Fibroblast of lung (primary cell): ENCODE measurements at regions not wholly inside any gene's neighbourhood (a gene's known extent, or its start where the extent isn't known, plus 50 kb on each side); places are given as distances from the start of the nearest gene placed in this dataset.

Experiments
- DNase-seq, 2 donors: peaks; one replicate each; pipeline versions ENCODE4 v3.0.0 to v3.0.0-alpha.2; 2010; ENCODE audit warnings: low read depth in 2 of 2
- H2AFZ ChIP-seq: 2 replicates; pipeline ENCODE4 v1.5.1; 2012; ENCODE audit warnings: low read length, control low read depth, inconsistent platforms
- H3K27ac ChIP-seq: 2 replicates; pipeline ENCODE4 v1.5.1; 2011; ENCODE audit warnings: low read length, control low read depth; ENCODE audit not compliant: insufficient read depth
- H3K27me3 ChIP-seq: 2 replicates; pipeline ENCODE4 v1.5.1; 2011; ENCODE audit warnings: mild to moderate bottlenecking, low read length; ENCODE audit not compliant: control insufficient read depth, insufficient read depth
- H3K36me3 ChIP-seq: 2 replicates; pipeline ENCODE4 v1.5.1; 2011; ENCODE audit warnings: low read length; ENCODE audit not compliant: control insufficient read depth, insufficient read depth
- H3K4me1 ChIP-seq: 2 replicates; pipeline ENCODE4 v1.5.1; 2011; ENCODE audit warnings: low read length; ENCODE audit not compliant: control insufficient read depth, insufficient read depth; ENCODE audit errors: extremely low read depth
- H3K4me2 ChIP-seq: 2 replicates; pipeline ENCODE4 v1.5.1; 2011; ENCODE audit warnings: low read length, control low read depth; ENCODE audit not compliant: insufficient read depth; ENCODE audit errors: extremely low read depth
- H3K4me3 ChIP-seq, 4 experiments: fragments of 200-600 bp in 1 of 4; sonication (generic) in 1 of 4; replicated peaks in 1 of 4; 2 replicates each; pipeline ENCODE4 v1.5.1; 2011 to 2016; ENCODE audit warnings: low read length in 4 of 4, low read depth in 3 of 4, mild to moderate bottlenecking in 3 of 4, control low read depth in 2 of 4, inconsistent platforms in 1 of 4, mixed read lengths in 1 of 4; ENCODE audit not compliant: insufficient read depth in 1 of 4; ENCODE audit errors: control extremely low read depth in 1 of 4
- H3K79me2 ChIP-seq: 2 replicates; pipeline ENCODE4 v1.5.1; 2012; ENCODE audit warnings: mild to moderate bottlenecking, low read length, inconsistent platforms; ENCODE audit not compliant: control insufficient read depth, insufficient read depth
- H3K9ac ChIP-seq: 2 replicates; pipeline ENCODE4 v1.5.1; 2011; ENCODE audit warnings: mild to moderate bottlenecking, low read length, control low read depth; ENCODE audit not compliant: insufficient read depth
- H3K9me3 ChIP-seq: 2 replicates; pipeline ENCODE4 v1.5.1; 2012; ENCODE audit warnings: low read depth, low read length; ENCODE audit not compliant: control insufficient read depth, insufficient read depth
- H4K20me1 ChIP-seq: 2 replicates; pipeline ENCODE4 v1.5.1; 2011; ENCODE audit warnings: low read length; ENCODE audit not compliant: control insufficient read depth, insufficient read depth; ENCODE audit errors: extremely low read depth
- EZH2 ChIP-seq: IDR thresholded peaks from 2 replicates; pipeline ENCODE4 v1.5.1; 2012; ENCODE audit warnings: low read length, control low read depth, mild to moderate bottlenecking; ENCODE audit errors: missing control alignments
- TF ChIP-seq, protein P1 (sequence below), 2 donors: IDR thresholded peaks in 1 of 2; conservative IDR thresholded peaks in 1 of 2; 1 replicate in 1 of 2; 2 replicates in 1 of 2; pipeline ENCODE4 v1.5.1; 2011 to 2012; ENCODE audit warnings: low read length in 2 of 2, control low read depth in 1 of 2, inconsistent platforms in 1 of 2, low read depth in 1 of 2, mild to moderate bottlenecking in 1 of 2

- H3K79me2 ChIP-seq, result no peaks in the 10 kb centered on the region
- H3K27me3 ChIP-seq, result no peaks in the 10 kb centered on the region
- H3K4me2 ChIP-seq, result no peak overlapping the region
- H3K9me3 ChIP-seq, result no peaks in the 10 kb centered on the region
- no peak overlapping the region for H3K4me3 ChIP-seq
- H4K20me1 ChIP-seq, result no peaks in the 10 kb centered on the region
- DNase-seq, result no peak
- no peaks in the 10 kb centered on the region for H3K4me1 ChIP-seq
- H3K27ac ChIP-seq, result no peak overlapping the region
- TF ChIP-seq, protein P1, sequence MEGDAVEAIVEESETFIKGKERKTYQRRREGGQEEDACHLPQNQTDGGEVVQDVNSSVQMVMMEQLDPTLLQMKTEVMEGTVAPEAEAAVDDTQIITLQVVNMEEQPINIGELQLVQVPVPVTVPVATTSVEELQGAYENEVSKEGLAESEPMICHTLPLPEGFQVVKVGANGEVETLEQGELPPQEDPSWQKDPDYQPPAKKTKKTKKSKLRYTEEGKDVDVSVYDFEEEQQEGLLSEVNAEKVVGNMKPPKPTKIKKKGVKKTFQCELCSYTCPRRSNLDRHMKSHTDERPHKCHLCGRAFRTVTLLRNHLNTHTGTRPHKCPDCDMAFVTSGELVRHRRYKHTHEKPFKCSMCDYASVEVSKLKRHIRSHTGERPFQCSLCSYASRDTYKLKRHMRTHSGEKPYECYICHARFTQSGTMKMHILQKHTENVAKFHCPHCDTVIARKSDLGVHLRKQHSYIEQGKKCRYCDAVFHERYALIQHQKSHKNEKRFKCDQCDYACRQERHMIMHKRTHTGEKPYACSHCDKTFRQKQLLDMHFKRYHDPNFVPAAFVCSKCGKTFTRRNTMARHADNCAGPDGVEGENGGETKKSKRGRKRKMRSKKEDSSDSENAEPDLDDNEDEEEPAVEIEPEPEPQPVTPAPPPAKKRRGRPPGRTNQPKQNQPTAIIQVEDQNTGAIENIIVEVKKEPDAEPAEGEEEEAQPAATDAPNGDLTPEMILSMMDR (conservative IDR thresholded peaks at IDR 0.05 in 1 of 2, IDR thresholded peaks at IDR 0.05 in 1 of 2; ENCODE audit: low read depth in 1 of 2, low read length in 2 of 2), result no peak
- TF ChIP-seq EZH2, result no peak
- H3K9ac ChIP-seq, result no peak overlapping the region
- no peak overlapping the region for H2AFZ ChIP-seq
- H3K36me3 ChIP-seq, result no peaks in the 10 kb centered on the region
Measured at GRCh38 chr4:4922441-4922840, 63.0 kb downstream of the MSX1 start.

GRCh38 chr4:4923201-4923600, 63.7 kb downstream of the MSX1 start:
- TF ChIP-seq, protein P1 (conservative IDR thresholded peaks at IDR 0.05 in 1 of 2, IDR thresholded peaks at IDR 0.05 in 1 of 2; ENCODE audit: low read depth in 1 of 2, low read length in 2 of 2), result no peak
- no peak for TF ChIP-seq EZH2

DNA sequence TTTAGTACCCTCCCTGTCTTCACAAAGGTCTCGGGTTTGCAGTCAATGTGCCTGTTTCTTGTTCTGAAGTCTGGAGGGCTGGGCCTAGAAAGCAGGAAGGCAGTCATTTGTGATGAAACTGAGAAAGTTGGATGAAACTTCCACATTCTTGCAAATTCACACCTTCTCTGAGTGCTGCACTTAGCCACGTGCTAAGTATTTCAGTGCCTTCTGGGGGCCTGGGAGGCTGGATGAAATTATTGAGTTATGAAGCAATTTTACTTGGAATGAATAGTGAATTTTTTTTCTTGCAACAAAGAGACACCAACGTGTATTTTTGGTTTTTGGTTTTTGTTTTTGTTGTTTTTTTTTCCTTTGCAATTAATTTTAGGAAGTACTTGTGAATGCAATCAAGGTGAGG, 71.2 kb downstream of the MSX1 start:
- no peak overlapping the region for H3K4me2 ChIP-seq
- H2AFZ ChIP-seq, result no peak overlapping the region
- no peak overlapping the region for H3K9ac ChIP-seq
- no peaks in the 10 kb centered on the region for H3K79me2 ChIP-seq
- no peaks in the 10 kb centered on the region for H4K20me1 ChIP-seq
- H3K9me3 ChIP-seq, result no peaks in the 10 kb centered on the region
- no peaks in the 10 kb centered on the region for H3K27me3 ChIP-seq
- no peak overlapping the region for H3K27ac ChIP-seq
- no peaks in the 10 kb centered on the region for H3K36me3 ChIP-seq
- no peak for TF ChIP-seq EZH2
- TF ChIP-seq, protein P1 (conservative IDR thresholded peaks at IDR 0.05 in 1 of 2, IDR thresholded peaks at IDR 0.05 in 1 of 2; ENCODE audit: low read depth in 1 of 2, low read length in 2 of 2), result no peak
- no peak overlapping the region for H3K4me3 ChIP-seq
- H3K4me1 ChIP-seq, result no peaks in the 10 kb centered on the region
- no peak for DNase-seq

More at GRCh38 chr4:4923201-4923600, 63.7 kb downstream of the MSX1 start:
- no peak overlapping the region for H3K4me2 ChIP-seq
- no peak for DNase-seq
- H3K79me2 ChIP-seq, result no peaks in the 10 kb centered on the region
- no peaks in the 10 kb centered on the region for H3K36me3 ChIP-seq
- no peak overlapping the region for H3K9ac ChIP-seq
- no peaks in the 10 kb centered on the region for H3K9me3 ChIP-seq
- no peak overlapping the region for H3K4me3 ChIP-seq
- H3K4me1 ChIP-seq, result no peaks in the 10 kb centered on the region
- no peaks in the 10 kb centered on the region for H3K27me3 ChIP-seq
- H3K27ac ChIP-seq, result no peak overlapping the region
- H4K20me1 ChIP-seq, result no peaks in the 10 kb centered on the region
- no peak overlapping the region for H2AFZ ChIP-seq
